Fibroblast of the aortic adventitia (primary cell): ENCODE measurements at regions not wholly inside any gene's neighbourhood (a gene's known extent, or its start where the extent isn't known, plus 50 kb on each side); places are given as distances from the start of the nearest gene placed in this dataset.
A peak's percentile ranks its signal among the peaks of the same experiment; 100 is the strongest.

ENCODE experiments used
- DNase-seq: peaks from one replicate; pipeline ENCODE4 v3.0.0-alpha.2; 2010; ENCODE audit warnings: low read depth
- H3K4me3 ChIP-seq: 2 replicates; pipeline ENCODE4 v1.5.1; 2011; ENCODE audit warnings: low read depth, mild to moderate bottlenecking, control low read depth, low read length, moderate library complexity
- CTCF ChIP-seq: IDR thresholded peaks from 2 replicates; pipeline ENCODE4 v1.5.1; 2011; ENCODE audit warnings: mild to moderate bottlenecking, low read length, control low read depth, inconsistent platforms; ENCODE audit not compliant: insufficient read depth

- no peak for TF ChIP-seq CTCF
- H3K4me3 ChIP-seq = no peak overlapping the region
- no peak for DNase-seq
Observed at GRCh38 chr1:30409476-30410152, 313.8 kb downstream of the MATN1 start.

GRCh38 chr1:30407865-30408580 is 315.4 kb downstream of the MATN1 start:
- peak; percentile 7 for DNase-seq
- TF ChIP-seq CTCF = no peak
- no peak overlapping the region for H3K4me3 ChIP-seq

- TF ChIP-seq CTCF = no peak
- no peak for DNase-seq
Observed at GRCh38 chr1:30406996-30407864, 316.2 kb downstream of the MATN1 start.

GRCh38 chr1:30405631-30406212 is 317.7 kb downstream of the MATN1 start:
- no peak for DNase-seq
- TF ChIP-seq CTCF = no peak
- H3K4me3 ChIP-seq = no peak overlapping the region

More at GRCh38 chr1:30406996-30407864, 316.2 kb downstream of the MATN1 start:
- no peak overlapping the region for H3K4me3 ChIP-seq

- TF ChIP-seq CTCF = no peak
- DNase-seq = no peak
- no peak overlapping the region for H3K4me3 ChIP-seq
Observed at GRCh38 chr1:30405081-30405480, 318.3 kb downstream of the MATN1 start.

- no peak for DNase-seq
- no peak for TF ChIP-seq CTCF
- H3K4me3 ChIP-seq = no peak overlapping the region
Observed at GRCh38 chr1:30404341-30404740, 319.0 kb downstream of the MATN1 start.
